H1 (cell line): ENCODE measurements at regions not wholly inside any gene's neighbourhood (a gene's known extent, or its start where the extent isn't known, plus 50 kb on each side); places are given as distances from the start of the nearest gene placed in this dataset.

Experiments used
- CTCF ChIA-PET: fragments of 300-600 bp; sonication (Branson Sonifier 250); formaldehyde crosslinking; loops from one replicate; lab custom pipeline; 2021; ENCODE audit not compliant: partially characterized antibody; lab: Charles Lee
- POLR2A ChIA-PET: fragments of 300-600 bp; sonication (Branson Sonifier 250); formaldehyde crosslinking; loops from one replicate; lab custom pipeline; 2021; ENCODE audit warnings: inconsistent platforms; ENCODE audit not compliant: partially characterized antibody; lab: Charles Lee
- DNase-seq, 2 experiments: peaks; one replicate each; pipeline versions ENCODE4 v3.0.0 to v3.0.0-alpha.2; 2010 to 2022; ENCODE audit warnings: low spot score in 2 of 2, low read depth in 1 of 2, mixed read lengths in 1 of 2
- FAIRE-seq: peaks from 2 replicates; lab custom pipeline; 2011; peaks lifted over from hg19 to GRCh38; lab: Jason Lieb, UNC
- H2AFZ ChIP-seq: 2 replicates; pipeline ENCODE4 v1.8.1; 2012; ENCODE audit warnings: low read length, inconsistent platforms
- H2AK5ac ChIP-seq: 2 replicates; pipeline ENCODE4 v1.6.1; 2013; ENCODE audit warnings: low read depth, low read length
- H2BK120ac ChIP-seq: replicated peaks from 2 replicates; pipeline ENCODE3; 2013; ENCODE audit warnings: low read depth, low read length, inconsistent platforms
- H2BK12ac ChIP-seq: 2 replicates; pipeline ENCODE4 v1.6.1; 2013; ENCODE audit warnings: low read depth, low read length
- H2BK15ac ChIP-seq: 2 replicates; pipeline ENCODE4 v1.6.1; 2013; ENCODE audit warnings: low read length
- H2BK20ac ChIP-seq: 2 replicates; pipeline ENCODE4 v1.6.1; 2013; ENCODE audit warnings: low read length
- H2BK5ac ChIP-seq: 2 replicates; pipeline ENCODE4 v1.6.1; 2013; ENCODE audit warnings: low read depth, low read length
- H3K14ac ChIP-seq: 2 replicates; pipeline ENCODE4 v1.6.1; 2013; ENCODE audit warnings: inconsistent platforms; ENCODE audit not compliant: insufficient read length
- H3K18ac ChIP-seq: 2 replicates; pipeline ENCODE4 v1.6.1; 2013; ENCODE audit warnings: low read length; ENCODE audit errors: extremely low read depth
- H3K23ac ChIP-seq: 2 replicates; pipeline ENCODE4 v1.6.1; 2013; ENCODE audit warnings: inconsistent platforms; ENCODE audit not compliant: insufficient read length
- H3K23me2 ChIP-seq: 2 replicates; pipeline ENCODE4 v1.6.1; 2013; ENCODE audit warnings: low read depth, low read length
- H3K27ac ChIP-seq: 2 replicates; pipeline ENCODE4 v1.6.1; 2011; ENCODE audit warnings: low read depth, low read length, inconsistent platforms
- H3K27me3 ChIP-seq, 4 experiments: replicated peaks in 1 of 4; 1 replicate in 1 of 4; 2 replicates in 3 of 4; pipeline versions ENCODE4 v1.6.1 to v1.8.1; 2011 to 2013; ENCODE audit warnings: low read length in 3 of 4, mild to moderate bottlenecking in 3 of 4, inconsistent platforms in 2 of 4, mixed read lengths in 2 of 4, moderate library complexity in 1 of 4; ENCODE audit not compliant: control insufficient read depth in 3 of 4, insufficient read depth in 3 of 4; ENCODE audit errors: extremely low read depth in 1 of 4
- H3K36me3 ChIP-seq, 4 experiments: 2 replicates each; pipeline versions ENCODE4 v1.6.1 to v1.8.1; 2011 to 2013; ENCODE audit warnings: mild to moderate bottlenecking in 4 of 4, low read length in 3 of 4, moderate library complexity in 2 of 4, control low read depth in 1 of 4, inconsistent platforms in 1 of 4; ENCODE audit not compliant: insufficient read depth in 4 of 4, control insufficient read depth in 2 of 4
- H3K4ac ChIP-seq: replicated peaks from 2 replicates; pipeline ENCODE3; 2013; ENCODE audit warnings: low read length, low read depth, mixed read lengths, inconsistent platforms; ENCODE audit not compliant: insufficient read length
- H3K4me1 ChIP-seq, 4 experiments: replicated peaks in 1 of 4; 1 replicate in 1 of 4; 2 replicates in 3 of 4; pipeline versions ENCODE4 v1.6.1 to v1.8.1; 2011 to 2013; ENCODE audit warnings: low read length in 3 of 4, inconsistent platforms in 2 of 4, mixed read lengths in 1 of 4; ENCODE audit not compliant: insufficient read depth in 4 of 4, control insufficient read depth in 3 of 4
- H3K4me2 ChIP-seq, 2 experiments: 2 replicates each; pipeline versions ENCODE4 v1.6.1 to v1.8.1; 2011 to 2013; ENCODE audit warnings: low read depth in 2 of 2, low read length in 2 of 2, control low read depth in 1 of 2, inconsistent platforms in 1 of 2, mild to moderate bottlenecking in 1 of 2; ENCODE audit not compliant: insufficient read depth in 1 of 2
- H3K4me3 ChIP-seq, 4 experiments: fragments of 200-600, 300-600 bp in 1 of 4; sonication (generic), shearing (Covaris generic), sonication (Bioruptor Twin) in 1 of 4; 2 replicates each; pipeline versions ENCODE4 v1.5.1 to v1.8.1; 2011 to 2016; ENCODE audit warnings: low read length in 4 of 4, low read depth in 3 of 4, control low read depth in 2 of 4, inconsistent platforms in 2 of 4, mild to moderate bottlenecking in 2 of 4, mixed read lengths in 1 of 4, moderate library complexity in 1 of 4; ENCODE audit not compliant: insufficient read depth in 2 of 4; ENCODE audit errors: extremely low read depth in 1 of 4
- H3K56ac ChIP-seq: replicated peaks from 2 replicates; pipeline ENCODE3; 2013; ENCODE audit warnings: low read depth, mild to moderate bottlenecking, mixed read lengths, low read length, inconsistent platforms; ENCODE audit not compliant: insufficient read length
- H3K79me1 ChIP-seq: 2 replicates; pipeline ENCODE4 v1.6.1; 2013; ENCODE audit warnings: low read depth, low read length, control low read depth
- H3K79me2 ChIP-seq, 2 experiments: 2 replicates each; pipeline versions ENCODE4 v1.6.1 to v1.8.1; 2012 to 2013; ENCODE audit warnings: low read length in 2 of 2, mild to moderate bottlenecking in 2 of 2, inconsistent platforms in 1 of 2; ENCODE audit not compliant: insufficient read depth in 2 of 2, control insufficient read depth in 1 of 2
- H3K9ac ChIP-seq, 4 experiments: replicated peaks in 1 of 4; 1 replicate in 1 of 4; 2 replicates in 3 of 4; pipeline versions ENCODE4 v1.6.1 to v1.8.1; 2011 to 2013; ENCODE audit warnings: low read depth in 3 of 4, low read length in 3 of 4, control low read depth in 2 of 4, mild to moderate bottlenecking in 2 of 4, moderate library complexity in 2 of 4, inconsistent platforms in 1 of 4; ENCODE audit errors: extremely low read depth in 1 of 4
- H3K9me3 ChIP-seq, 2 experiments: 2 replicates each; pipeline versions ENCODE4 v1.6.1 to v1.8.1; 2012 to 2013; ENCODE audit warnings: mild to moderate bottlenecking in 2 of 2, moderate library complexity in 2 of 2, control low read depth in 1 of 2, inconsistent platforms in 1 of 2, low read depth in 1 of 2, low read length in 1 of 2, mixed read lengths in 1 of 2; ENCODE audit not compliant: insufficient read depth in 2 of 2
- H4K20me1 ChIP-seq, 2 experiments: replicated peaks in 1 of 2; 2 replicates each; pipeline versions ENCODE3 to v1.8.1; 2011 to 2013; ENCODE audit warnings: inconsistent platforms in 2 of 2, low read length in 2 of 2, mild to moderate bottlenecking in 1 of 2; ENCODE audit not compliant: insufficient read depth in 2 of 2, control insufficient read depth in 1 of 2
- H4K5ac ChIP-seq: 2 replicates; pipeline ENCODE4 v1.6.1; 2013; ENCODE audit warnings: low read length, low read depth, mixed read lengths, inconsistent platforms; ENCODE audit not compliant: insufficient read length
- H4K8ac ChIP-seq: 2 replicates; pipeline ENCODE4 v1.8.0; 2013; ENCODE audit warnings: mild to moderate bottlenecking, moderate library complexity, low read length, inconsistent platforms; ENCODE audit not compliant: insufficient read depth; ENCODE audit errors: extremely low read depth
- H4K91ac ChIP-seq: replicated peaks from 2 replicates; pipeline ENCODE3; 2013; ENCODE audit warnings: low read length, mixed read lengths, inconsistent platforms; ENCODE audit not compliant: insufficient read length
- ASH2L ChIP-seq: fragments of 200-600, 300-600 bp; sonication (generic); IDR thresholded peaks from one replicate; pipeline ENCODE4 v1.7.1; 2017; ENCODE audit warnings: low read length
- ATF2 ChIP-seq: IDR thresholded peaks from 2 replicates; pipeline ENCODE4 v1.6.1; 2012; ENCODE audit warnings: low read length, inconsistent platforms
- HDAC2 ChIP-seq, 2 experiments: fragments of 300-600 bp in 1 of 2; sonication (generic) in 1 of 2; IDR thresholded peaks; 2 replicates each; pipeline ENCODE4 v1.6.1; 2011 to 2012; ENCODE audit warnings: low read depth in 2 of 2, low read length in 2 of 2, mild to moderate bottlenecking in 2 of 2, moderate library complexity in 2 of 2, borderline replicate concordance in 1 of 2, inconsistent platforms in 1 of 2
- RXRA ChIP-seq: IDR thresholded peaks from 2 replicates; pipeline ENCODE4 v1.6.1; 2011; ENCODE audit warnings: low read depth, mild to moderate bottlenecking, low read length, moderate library complexity; ENCODE audit not compliant: insufficient read depth
- SIX5 ChIP-seq: IDR thresholded peaks from 2 replicates; pipeline ENCODE4 v1.6.1; 2011; ENCODE audit warnings: mild to moderate bottlenecking, low read depth, low read length
- WGBS, 2 experiments: shearing (Covaris generic) in 1 of 2; methylation state at CpG; one replicate each; pipeline versions ENCODE4 v1.1.6 to v1.1.7; 2013 to 2015; ENCODE audit warnings: low lambda C conversion rate in 2 of 2, mixed read lengths in 2 of 2, inconsistent platforms in 1 of 2, low coverage in 1 of 2, missing lambda C conversion rate in 1 of 2; ENCODE audit not compliant: insufficient replicate concordance in 2 of 2, insufficient coverage in 1 of 2, insufficient read length in 1 of 2; ENCODE audit errors: extremely low coverage in 1 of 2, missing lambda C conversion rate in 1 of 2; 5-methylcytosine and 5-hydroxymethylcytosine counted together

GRCh38 chr2:136522724-136523123 lies 242.6 kb upstream of the THSD7B start:
- H2BK20ac ChIP-seq: no peak overlapping the region
- H3K23ac ChIP-seq: no peak overlapping the region
- ChIA-PET POLR2A (no interaction called here), CTCF (interaction anchor here (0.6 to 1.2 kb wide), 2 partner anchors 16 to 56 kb away, joined by 4 to 5 read pairs; no protein-coding TSS in a partner anchor)
- no peak overlapping the region for H3K4me3 ChIP-seq
- no peak overlapping the region for H3K4me2 ChIP-seq
- no peaks in the 10 kb centered on the region for H3K4me1 ChIP-seq
- H2BK15ac ChIP-seq: no peak overlapping the region
- no peak overlapping the region for H2BK5ac ChIP-seq
- no peak overlapping the region for H3K9ac ChIP-seq
- H4K5ac ChIP-seq: no peak overlapping the region
- H2AK5ac ChIP-seq: no peak overlapping the region
- no peak overlapping the region for H4K91ac ChIP-seq
- H3K36me3 ChIP-seq: no peaks in the 10 kb centered on the region
- TF ChIP-seq RXRA: no peak
- no peak for TF ChIP-seq ASH2L
- TF ChIP-seq SIX5: no peak
- no peak for TF ChIP-seq HDAC2 (IDR thresholded peaks at IDR 0.05; ENCODE audit: borderline replicate concordance in 1 of 2, low read depth in 2 of 2, low read length in 2 of 2)
- no peak for TF ChIP-seq ATF2
- no peak overlapping the region for H3K27ac ChIP-seq
- H3K4ac ChIP-seq: no peak overlapping the region
- no peaks in the 10 kb centered on the region for H3K79me1 ChIP-seq
- no peaks in the 10 kb centered on the region for H4K20me1 ChIP-seq
- no peak overlapping the region for H4K8ac ChIP-seq
- no peaks in the 10 kb centered on the region for H3K79me2 ChIP-seq
- FAIRE-seq (no peak), DNase-seq (no peak)
- no peak overlapping the region for H3K18ac ChIP-seq
- H3K9me3 ChIP-seq: no peaks in the 10 kb centered on the region
- no peak overlapping the region for H2BK120ac ChIP-seq
- no peak overlapping the region for H3K14ac ChIP-seq
- H3K56ac ChIP-seq: no peak overlapping the region
- H3K27me3 ChIP-seq: no peaks in the 10 kb centered on the region; a peak in 1 of 7 replicates
- H2BK12ac ChIP-seq: no peak overlapping the region
- WGBS, 2 experiments: 92% methylated on average over 6 of the region's 6 CpGs; no CpG with 5 or more reads in 1 of the 2 experiments
- H2AFZ ChIP-seq: no peak overlapping the region
- H3K23me2 ChIP-seq: no peaks in the 10 kb centered on the region
